ENCODE measurements at regions not wholly inside any gene's neighbourhood (a gene's known extent, or its start where the extent isn't known, plus 50 kb on each side); places are given as distances from the start of the nearest gene placed in this dataset.

GRCh38 chr6:118761645-118762044 is 110.3 kb upstream of the CEP85L start:
- no peak for DNase-seq (ENCODE audit: low spot score)

GRCh38 chr6:118758946-118759345 is 107.6 kb upstream of the CEP85L start:
- no peak for DNase-seq (ENCODE audit: low spot score)

GRCh38 chr6:118755941-118756646 is 104.7 kb upstream of the CEP85L start:
- no peak for DNase-seq (ENCODE audit: low spot score)

GRCh38 chr6:118752803-118753202 is 101.4 kb upstream of the CEP85L start:
- DNase-seq (ENCODE audit: low spot score) = no peak

GRCh38 chr6:118751072-118751471 is 99.7 kb upstream of the CEP85L start:
- no peak for DNase-seq (ENCODE audit: low spot score)

- no peak for DNase-seq (ENCODE audit: low spot score)
Observed at GRCh38 chr6:118750143-118750542, 98.8 kb upstream of the CEP85L start.

- DNase-seq (ENCODE audit: low spot score) = no peak
Observed at GRCh38 chr6:118748311-118749062, 97.1 kb upstream of the CEP85L start.

GRCh38 chr6:118746825-118747174 is 95.4 kb upstream of the CEP85L start:
- DNase-seq (ENCODE audit: low spot score) = no peak

- DNase-seq (ENCODE audit: low spot score) = no peak
Observed at GRCh38 chr6:118746145-118746824, 94.9 kb upstream of the CEP85L start.

GRCh38 chr6:118745156-118745555 is 93.8 kb upstream of the CEP85L start:
- DNase-seq (ENCODE audit: low spot score) = no peak

GRCh38 chr6:118744261-118744941 is 93.0 kb upstream of the CEP85L start:
- DNase-seq (ENCODE audit: low spot score) = no peak

GRCh38 chr6:118743746-118744145 is 92.4 kb upstream of the CEP85L start:
- DNase-seq (ENCODE audit: low spot score) = no peak

GRCh38 chr6:118740372-118740771 is 89.0 kb upstream of the CEP85L start:
- no peak for DNase-seq (ENCODE audit: low spot score)

- no peak for DNase-seq (ENCODE audit: low spot score)
Observed at GRCh38 chr6:118739696-118740353, 88.4 kb upstream of the CEP85L start.

- DNase-seq (ENCODE audit: low spot score) = no peak
Observed at GRCh38 chr6:118736440-118736839, 85.0 kb upstream of the CEP85L start.

- DNase-seq (ENCODE audit: low spot score) = no peak
Observed at GRCh38 chr6:118735320-118735719, 83.9 kb upstream of the CEP85L start.

GRCh38 chr6:118725944-118726343 is 74.6 kb upstream of the CEP85L start:
- DNase-seq (ENCODE audit: low spot score) = peak; percentile 64

GRCh38 chr6:118724211-118724610 is 72.8 kb upstream of the CEP85L start:
- DNase-seq (ENCODE audit: low spot score) = no peak

- no peak for DNase-seq (ENCODE audit: low spot score)
Observed at GRCh38 chr6:118722829-118723813, 71.7 kb upstream of the CEP85L start.

GRCh38 chr6:118720125-118720473 is 68.7 kb upstream of the CEP85L start:
- no peak for DNase-seq (ENCODE audit: low spot score)
